ENCODE measurements at regions not wholly inside any gene's neighbourhood (a gene's known extent, or its start where the extent isn't known, plus 50 kb on each side); places are given as distances from the start of the nearest gene placed in this dataset.
"Not testable (repeated sequence)": the region's sequence is repeated elsewhere in the genome, so short reads cannot be mapped to it uniquely, and the experiment has no call there.

DNA sequence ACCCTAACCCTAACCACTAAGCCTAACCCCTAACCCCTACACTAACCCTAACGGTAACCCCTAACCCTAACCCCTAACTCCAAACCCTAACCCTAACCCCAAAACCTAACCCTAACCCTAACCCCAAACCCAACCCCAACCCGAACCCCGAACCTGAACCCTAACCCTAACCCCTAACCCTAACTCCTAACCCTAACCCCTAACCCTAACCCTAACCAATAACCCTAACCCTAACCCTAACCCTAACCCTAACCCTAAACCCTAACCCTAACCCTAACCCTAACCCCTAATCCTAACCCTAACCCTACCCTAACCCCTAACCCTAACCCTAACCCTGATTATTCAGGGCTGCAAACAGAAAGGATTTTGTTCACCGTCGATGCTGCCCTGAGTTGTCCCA lies 144.6 kb upstream of the DUSP22 start:
- DNase-seq: not testable (repeated sequence)

GRCh38 chr6:148051-148984 lies 144.0 kb upstream of the DUSP22 start:
- DNase-seq: peak; percentile 65

- DNase-seq: not testable (repeated sequence)
Observed at GRCh38 chr6:150147-150546, 142.1 kb upstream of the DUSP22 start.

DNA sequence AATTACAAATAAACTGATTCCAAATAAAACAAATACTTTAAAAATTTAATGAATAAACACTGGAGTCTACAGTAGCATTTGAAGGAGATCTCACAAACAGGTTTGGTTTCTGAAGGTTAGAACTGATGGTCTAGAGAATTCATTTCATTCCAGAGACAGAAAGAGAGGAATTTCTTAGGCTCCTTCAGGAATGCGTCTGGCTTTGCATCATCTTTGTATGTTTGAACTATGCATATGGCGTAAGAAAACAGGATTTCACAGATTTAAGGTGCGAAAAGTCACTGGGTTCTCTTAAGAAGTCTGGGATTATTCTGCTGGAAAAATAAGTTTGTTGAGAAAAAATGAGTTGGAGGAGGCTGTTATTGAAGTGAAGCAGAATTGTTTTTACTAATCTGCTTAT lies 139.9 kb upstream of the DUSP22 start:
- not testable (repeated sequence) for DNase-seq

- DNase-seq: peak; percentile 10
Observed at GRCh38 chr6:153026-153425, 139.3 kb upstream of the DUSP22 start.

DNA sequence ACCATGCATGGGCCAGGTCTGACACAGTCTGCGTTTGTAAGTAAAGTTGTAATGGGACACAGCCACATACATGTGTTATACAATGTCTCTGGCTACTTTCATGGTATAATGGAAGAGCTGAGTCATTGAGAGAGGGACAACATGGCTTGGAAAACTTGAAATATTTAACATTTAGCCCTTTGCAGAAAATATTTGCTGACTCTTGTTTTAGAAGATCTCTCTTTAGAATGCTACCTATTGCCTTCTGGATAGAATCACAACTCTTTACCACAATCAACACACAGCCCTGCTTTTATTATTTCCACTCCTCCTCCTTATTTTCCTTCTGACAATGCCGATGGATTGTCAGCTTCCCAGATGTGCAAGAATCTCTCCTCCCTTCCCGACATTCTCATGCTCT lies 138.4 kb upstream of the DUSP22 start:
- not testable (repeated sequence) for DNase-seq

GRCh38 chr6:154321-155092 lies 137.8 kb upstream of the DUSP22 start:
- DNase-seq: not testable (repeated sequence)

- no peak for DNase-seq
Observed at GRCh38 chr6:156010-156409, 136.3 kb upstream of the DUSP22 start.

DNA sequence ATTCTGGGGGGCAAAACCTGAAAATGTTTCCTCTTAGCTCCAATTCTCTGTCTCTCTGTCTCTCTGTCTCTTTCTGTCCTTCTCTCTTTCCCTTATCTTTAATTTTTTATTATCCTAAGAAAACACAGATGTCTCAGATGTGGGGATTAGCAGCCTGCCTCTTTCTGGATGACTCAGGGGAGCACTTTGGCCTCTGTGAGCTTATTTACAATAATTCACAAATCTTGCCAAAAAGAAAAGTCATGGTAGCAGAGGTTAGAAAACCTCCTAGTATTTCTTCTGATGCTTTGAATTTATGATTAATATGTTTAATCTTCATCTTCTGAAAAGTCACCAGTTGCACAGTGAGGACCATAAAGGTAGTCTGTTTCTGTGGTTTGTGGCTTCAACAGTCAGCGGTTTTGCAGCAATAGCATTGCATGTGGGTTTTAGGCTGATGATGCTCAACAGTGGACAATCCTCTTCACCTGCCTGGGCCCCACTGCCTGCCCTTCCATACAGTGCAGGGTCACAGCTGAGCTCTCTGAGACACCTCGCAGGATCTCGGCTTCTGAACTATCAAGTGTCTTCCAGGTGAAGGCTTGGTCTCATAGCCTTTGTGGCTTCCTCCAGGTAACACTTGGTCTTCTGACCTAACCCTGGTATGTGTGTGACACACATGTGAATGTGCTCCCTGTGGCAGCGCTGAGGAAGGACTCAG lies 135.7 kb upstream of the DUSP22 start:
- DNase-seq: not testable (repeated sequence)

DNA sequence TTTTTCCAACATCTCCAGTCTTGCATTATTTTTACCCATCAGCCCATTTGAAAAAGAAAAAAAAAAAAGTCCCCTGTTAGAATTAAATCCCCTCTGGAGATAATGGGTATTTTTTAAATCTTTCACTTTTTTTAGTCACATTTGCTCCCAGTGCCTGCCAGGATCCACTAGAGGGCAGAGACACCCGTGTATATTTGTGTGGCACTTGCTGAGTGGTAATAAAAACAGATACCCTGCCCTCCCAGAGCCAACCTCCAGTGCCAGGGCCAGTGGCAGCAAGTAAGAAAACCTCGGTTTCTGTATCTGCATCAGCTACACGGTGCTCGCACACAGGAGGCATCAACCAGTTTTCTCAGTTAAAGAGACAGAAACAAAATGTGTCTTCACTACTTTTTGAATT lies 135.1 kb upstream of the DUSP22 start:
- not testable (repeated sequence) for DNase-seq

GRCh38 chr6:161657-162056 lies 130.6 kb upstream of the DUSP22 start:
- DNase-seq: not testable (repeated sequence)

DNA sequence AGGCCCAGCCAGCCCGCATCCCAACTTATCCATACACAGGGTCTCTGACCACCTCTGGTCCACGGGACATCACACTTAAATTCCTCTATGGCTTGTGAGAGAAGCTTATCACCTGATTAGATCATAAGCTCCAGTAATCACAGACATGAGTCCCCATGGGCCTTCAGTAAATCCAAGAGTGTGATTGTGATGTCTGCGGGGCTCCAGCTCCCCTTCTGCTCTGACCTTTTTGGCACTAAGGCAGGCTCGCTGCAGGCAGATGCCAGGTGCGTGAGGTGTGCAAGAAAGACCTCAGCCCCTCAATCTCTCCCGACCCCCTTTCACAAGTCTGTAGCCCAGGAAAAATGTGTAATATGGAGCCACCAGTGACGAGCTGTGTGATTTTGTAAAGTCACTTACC lies 127.6 kb upstream of the DUSP22 start:
- no peak for DNase-seq

- no peak for DNase-seq
Observed at GRCh38 chr6:165263-165662, 127.0 kb upstream of the DUSP22 start.

DNA sequence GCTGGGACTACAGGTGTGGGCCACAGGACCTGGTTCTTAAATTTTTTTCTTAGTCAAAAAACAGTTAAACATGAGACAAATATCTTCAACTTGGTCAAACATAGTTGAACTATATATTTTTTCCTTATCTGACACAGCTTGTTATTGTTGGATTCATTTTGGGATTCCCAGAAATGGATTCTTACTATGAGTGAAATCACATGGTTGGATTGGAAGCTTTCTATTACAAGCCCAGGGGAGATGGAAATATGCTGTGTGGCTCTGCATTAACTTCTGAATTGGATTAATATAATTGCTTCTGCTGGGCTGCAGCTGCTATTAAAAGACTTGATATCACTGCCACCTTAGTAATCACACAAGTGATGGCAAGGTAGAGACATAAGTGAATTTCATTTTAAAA lies 126.4 kb upstream of the DUSP22 start:
- no peak for DNase-seq

- peak; percentile 31 for DNase-seq
Observed at GRCh38 chr6:168865-169455, 123.3 kb upstream of the DUSP22 start.

DNA sequence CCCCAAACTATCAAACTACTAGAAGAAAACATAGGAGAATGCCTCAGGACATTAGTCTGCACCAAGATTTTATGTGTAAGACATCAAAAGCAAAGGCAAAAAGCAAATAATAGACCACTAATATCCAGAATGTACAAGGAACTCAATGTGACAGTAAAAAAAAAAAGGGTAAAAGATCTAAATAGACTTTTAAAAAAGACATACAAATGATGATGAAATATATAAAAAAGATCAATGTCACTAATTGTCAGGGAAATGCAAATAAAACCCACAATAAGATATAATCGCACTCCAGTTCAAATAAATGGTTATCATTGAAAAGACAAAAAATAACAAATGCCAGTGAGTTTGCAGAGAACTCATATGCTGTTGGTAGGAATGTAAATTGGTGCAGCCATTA lies 118.3 kb upstream of the DUSP22 start:
- DNase-seq: no peak

GRCh38 chr6:175680-176079 lies 116.6 kb upstream of the DUSP22 start:
- DNase-seq: no peak

GRCh38 chr6:176766-177165 lies 115.5 kb upstream of the DUSP22 start:
- DNase-seq: no peak

DNA sequence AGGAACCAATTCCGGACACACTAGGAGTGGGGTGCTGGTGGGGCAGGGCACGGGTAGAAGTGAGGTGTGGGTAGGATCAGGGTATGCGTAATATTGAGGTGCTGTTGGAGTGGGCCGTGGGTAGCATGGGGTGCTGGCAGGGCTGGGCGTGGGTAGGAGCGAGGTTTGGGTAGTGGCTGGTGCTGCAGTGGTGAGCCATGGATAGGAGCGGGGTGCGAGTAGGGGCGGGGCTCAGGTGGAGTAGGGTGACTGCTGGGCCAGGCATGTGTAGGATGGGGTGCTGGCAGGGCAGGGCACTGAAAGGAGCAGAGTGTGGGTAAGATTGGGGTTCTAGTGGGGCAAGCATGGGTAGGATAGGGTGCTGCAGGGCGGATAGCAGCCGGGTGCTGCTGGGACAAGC lies 114.2 kb upstream of the DUSP22 start:
- DNase-seq: no peak

GRCh38 chr6:178929-179328 lies 113.4 kb upstream of the DUSP22 start:
- DNase-seq: not testable (repeated sequence)

- DNase-seq: no peak
Observed at GRCh38 chr6:179340-179950, 112.8 kb upstream of the DUSP22 start.

- DNase-seq: not testable (repeated sequence)
Observed at GRCh38 chr6:180091-180694, 112.1 kb upstream of the DUSP22 start.
